ENCODE measurements at regions not wholly inside any gene's neighbourhood (a gene's known extent, or its start where the extent isn't known, plus 50 kb on each side); places are given as distances from the start of the nearest gene placed in this dataset.

- intact Hi-C loops (cut with DNase I) = no loop called here
- H3K4me3 ChIP-seq = no peak overlapping the region
- TF ChIP-seq CTCF (IDR thresholded peaks at IDR 0.05) = no peak
- no peaks in the 10 kb centered on the region for H3K36me3 ChIP-seq
- H3K4me1 ChIP-seq = no peaks in the 10 kb centered on the region
- FAIRE-seq = no peak
- no peak for DNase-seq
- H3K9me3 ChIP-seq = no peaks in the 10 kb centered on the region
- no peak for ATAC-seq
- no peaks in the 10 kb centered on the region for H3K27me3 ChIP-seq
- no peak overlapping the region for H3K27ac ChIP-seq
Observed at GRCh38 chr2:4295680-4296079, 592.3 kb downstream of the DCDC2C start.

GRCh38 chr2:4300616-4301015, 597.2 kb downstream of the DCDC2C start:
- intact Hi-C loops (cut with DNase I) = no loop called here

GRCh38 chr2:4324531-4324930, 621.2 kb downstream of the DCDC2C start:
- WGBS, 2 donors = 58 to 64% methylated on average over 3 of the region's 3 CpGs
- Histone ChIP-seq H3K4me3 (no peak overlapping the region), H3K27ac (no peak overlapping the region), H3K36me3 (no peaks in the 10 kb centered on the region), H3K9me3 (no peaks in the 10 kb centered on the region), H3K27me3 (no peaks in the 10 kb centered on the region), H3K4me1 (no peaks in the 10 kb centered on the region)
- intact Hi-C loops (cut with DNase I) = no loop called here
- no peak for TF ChIP-seq CTCF (IDR thresholded peaks at IDR 0.05)
- FAIRE-seq = no peak
- no peak for DNase-seq
- no peak for ATAC-seq

More at GRCh38 chr2:4300616-4301015, 597.2 kb downstream of the DCDC2C start:
- H3K4me1 ChIP-seq = no peaks in the 10 kb centered on the region
- no peak overlapping the region for H3K4me3 ChIP-seq
- no peak overlapping the region for H3K27ac ChIP-seq
- no peak for FAIRE-seq
- ATAC-seq = no peak
- no peak for DNase-seq
- 49 to 52% methylated on average over 3 of the region's 3 CpGs for WGBS, 2 donors
- H3K9me3 ChIP-seq = no peaks in the 10 kb centered on the region
- no peaks in the 10 kb centered on the region for H3K36me3 ChIP-seq
- TF ChIP-seq CTCF (IDR thresholded peaks at IDR 0.05) = no peak
- H3K27me3 ChIP-seq = no peaks in the 10 kb centered on the region

GRCh38 chr2:4336864-4337263, 633.5 kb downstream of the DCDC2C start:
- no peak for TF ChIP-seq CTCF (IDR thresholded peaks at IDR 0.05)
- H3K9me3 ChIP-seq = no peaks in the 10 kb centered on the region
- intact Hi-C loops (cut with DNase I) = no loop called here
- FAIRE-seq (no peak), ATAC-seq (no peak), DNase-seq (no peak)
- no peak overlapping the region for H3K4me3 ChIP-seq
- H3K36me3 ChIP-seq = no peaks in the 10 kb centered on the region
- WGBS, 2 donors = 14 to 20% methylated on average over 4 of the region's 4 CpGs
- H3K27ac ChIP-seq = no peak overlapping the region
- H3K27me3 ChIP-seq = no peaks in the 10 kb centered on the region
- no peaks in the 10 kb centered on the region for H3K4me1 ChIP-seq

DNA sequence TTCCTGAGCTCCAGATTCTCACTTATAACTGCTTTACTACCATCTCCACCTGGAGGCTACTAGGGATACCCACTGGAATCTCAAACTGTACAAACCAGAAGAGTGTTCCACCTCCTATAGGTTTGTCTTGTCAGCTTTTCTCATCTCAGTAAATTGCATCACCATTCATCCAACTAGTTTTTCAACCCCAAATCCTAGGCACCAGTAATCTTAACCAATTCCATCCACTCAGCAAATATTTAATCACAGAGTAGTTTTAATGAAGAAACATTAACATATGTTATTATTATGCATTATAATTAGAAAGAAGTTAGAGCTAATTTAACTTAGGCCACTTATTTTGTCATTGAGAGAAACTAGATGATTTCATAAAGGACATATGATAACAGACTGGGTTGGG, 635.0 kb downstream of the DCDC2C start:
- DNase-seq = no peak
- FAIRE-seq = no peak

More for the DNA sequence above, 635.0 kb downstream of the DCDC2C start:
- Histone ChIP-seq H3K9me3 (no peaks in the 10 kb centered on the region), H3K27me3 (no peaks in the 10 kb centered on the region), H3K36me3 (no peaks in the 10 kb centered on the region), H3K4me3 (no peak overlapping the region), H3K4me1 (no peaks in the 10 kb centered on the region), H3K27ac (no peak overlapping the region)
- intact Hi-C loops (cut with DNase I) = no loop called here
- no peak for ATAC-seq
- no peak for TF ChIP-seq CTCF (IDR thresholded peaks at IDR 0.05)

Data from pancreas (tissue), 10 donors.